K562 (cell line): ENCODE measurements at regions not wholly inside any gene's neighbourhood (a gene's known extent, or its start where the extent isn't known, plus 50 kb on each side); places are given as distances from the start of the nearest gene placed in this dataset.

Experiments used
- ATAC-seq: fragments of 200-7000 bp; cut with Tn5 transposase; 3 replicates; pipeline ENCODE4 v1.9.1; 2020; ENCODE audit warnings: moderate library complexity
- BruUV-seq: library from RNA; stranded (reverse); fragments of 400-500 nt; replicated peaks from 2 replicates; lab custom pipeline; 2021; lab: Mats Ljungman, UMichigan
- CTCF ChIA-PET: fragments of 300-600 bp; formaldehyde crosslinking; extraction: SDS; loops from one replicate; lab custom pipeline; 2021; ENCODE audit warnings: low intra/inter-chr PET ratio; lab: Yijun Ruan, JAX
- POLR2A ChIA-PET: fragments of 300-600, 350-650 bp; sonication (Branson Sonifier 250); formaldehyde crosslinking; extraction: SDS; loops from one replicate; lab custom pipeline; 2021; ENCODE audit warnings: antibody characterized with exemption, inconsistent platforms; lab: Yijun Ruan, JAX
- DNase-seq, 4 experiments: peaks; one replicate each; pipeline versions ENCODE4 v3.0.0 to v3.0.0-alpha.2; 2011 to 2018; ENCODE audit warnings: low spot score in 3 of 4, mixed read lengths in 3 of 4; ENCODE audit errors: extremely low read depth in 1 of 4
- FAIRE-seq: peaks from 2 replicates; lab custom pipeline; 2011; peaks lifted over from hg19 to GRCh38; lab: Jason Lieb, UNC
- H2AFZ ChIP-seq: 2 replicates; pipeline ENCODE4 v1.6.0; 2011; ENCODE audit warnings: low read depth, low read length, control low read depth, inconsistent platforms
- H3K27ac ChIP-seq: fragments of 200-600 bp; 3 replicates; pipeline ENCODE4 v1.8.0; 2011; ENCODE audit warnings: low read depth, mild to moderate bottlenecking, control low read depth, inconsistent platforms, low read length, moderate library complexity, mixed read lengths; ENCODE audit errors: extremely low read depth
- H3K27me3 ChIP-seq, 2 experiments: fragments of 300-600 bp in 1 of 2; 2 replicates in 1 of 2; 3 replicates in 1 of 2; pipeline versions ENCODE4 v1.6.0 to v1.8.0; 2011; ENCODE audit warnings: inconsistent platforms in 2 of 2, low read length in 2 of 2, mild to moderate bottlenecking in 1 of 2, mixed read lengths in 1 of 2, moderate library complexity in 1 of 2; ENCODE audit not compliant: control insufficient read depth in 2 of 2, insufficient read depth in 2 of 2
- H3K36me3 ChIP-seq: fragments of 300-600 bp; 3 replicates; pipeline ENCODE4 v1.8.0; 2011; ENCODE audit warnings: mild to moderate bottlenecking, low read length, inconsistent platforms; ENCODE audit not compliant: control insufficient read depth, insufficient read depth
- H3K4me1 ChIP-seq, 2 experiments: fragments of 200-600 bp in 1 of 2; replicated peaks in 1 of 2; 2 replicates in 1 of 2; 3 replicates in 1 of 2; pipeline versions ENCODE4 v1.5.1 to v1.8.0; 2011; ENCODE audit warnings: inconsistent platforms in 2 of 2, low read length in 2 of 2, mild to moderate bottlenecking in 1 of 2, mixed read lengths in 1 of 2, moderate library complexity in 1 of 2; ENCODE audit not compliant: control insufficient read depth in 2 of 2, insufficient read depth in 2 of 2
- H3K4me2 ChIP-seq: 2 replicates; pipeline ENCODE4 v1.6.1; 2011; ENCODE audit warnings: low read length, control low read depth, inconsistent platforms, mixed read lengths; ENCODE audit not compliant: insufficient read depth
- H3K4me3 ChIP-seq: fragments of 200-600 bp; sonication (generic), shearing (Covaris generic); 2 replicates; pipeline ENCODE4 v1.5.1; 2016; ENCODE audit warnings: control low read depth, inconsistent platforms
- H3K79me2 ChIP-seq: fragments of 200-600 bp; 3 replicates; pipeline ENCODE4 v1.8.0; 2011; ENCODE audit warnings: low read length, inconsistent platforms; ENCODE audit not compliant: control insufficient read depth, insufficient read depth
- H3K9ac ChIP-seq, 2 experiments: 2 replicates each; pipeline versions ENCODE4 v1.6.0 to v1.6.1; 2011; ENCODE audit warnings: low read depth in 2 of 2, low read length in 2 of 2, control low read depth in 1 of 2, inconsistent platforms in 1 of 2, mild to moderate bottlenecking in 1 of 2, mixed read lengths in 1 of 2; ENCODE audit not compliant: insufficient read depth in 1 of 2
- H3K9me1 ChIP-seq: one replicate; pipeline ENCODE4 v1.6.0; 2011; ENCODE audit warnings: inconsistent platforms, mild to moderate bottlenecking, low read length, moderate library complexity; ENCODE audit not compliant: control insufficient read depth, insufficient read depth
- H3K9me3 ChIP-seq: replicated peaks from 2 replicates; pipeline ENCODE4 v1.5.1; 2011; ENCODE audit warnings: low read depth, low read length, inconsistent platforms; ENCODE audit not compliant: control insufficient read depth, insufficient read depth
- H4K20me1 ChIP-seq: replicated peaks from 2 replicates; pipeline ENCODE4 v1.6.1; 2011; ENCODE audit warnings: low read length, inconsistent platforms, mixed read lengths; ENCODE audit not compliant: control insufficient read depth, insufficient read depth
- AFF1 ChIP-seq, 2 experiments: fragments of 450-650 bp; IDR thresholded peaks; 2 replicates each; pipeline ENCODE4 v1.6.1; 2018; ENCODE audit warnings: mild to moderate bottlenecking in 2 of 2, low read depth in 1 of 2; ENCODE audit not compliant: partially characterized antibody in 2 of 2
- GMEB1 ChIP-seq: fragments of 250-450 bp; sonication (Bioruptor Pico); IDR thresholded peaks from 2 replicates; pipeline ENCODE4 v1.4.0; 2020; ENCODE audit warnings: mild to moderate bottlenecking
- KDM5B ChIP-seq: fragments of 200-600 bp; sonication (generic); IDR thresholded peaks from 2 replicates; pipeline ENCODE4 v1.6.1; 2012; ENCODE audit warnings: low read depth, mild to moderate bottlenecking, moderate library complexity, low read length, control low read depth, inconsistent platforms; ENCODE audit not compliant: insufficient replicate concordance
- KLF16 ChIP-seq: IDR thresholded peaks from 2 replicates; pipeline ENCODE4 v1.6.1; 2016; ENCODE audit warnings: antibody characterized with exemption
- NBN ChIP-seq: fragments of 450-650 bp; IDR thresholded peaks from 2 replicates; pipeline ENCODE4 v1.6.1; 2016; ENCODE audit warnings: low read depth, mild to moderate bottlenecking
- PTBP1 ChIP-seq: fragments of 200-400 bp; formaldehyde crosslinking; IDR thresholded peaks from 2 replicates; pipeline ENCODE4 v1.6.1; 2017; ENCODE audit warnings: low read depth, low read length
- PTRF ChIP-seq: fragments of 450-650 bp; IDR thresholded peaks from 2 replicates; pipeline ENCODE4 v1.6.1; 2016; ENCODE audit warnings: mild to moderate bottlenecking, missing genetic modification characterization, missing compliant biosample characterization
- SRSF9 ChIP-seq: fragments of 200-400 bp; formaldehyde crosslinking; IDR thresholded peaks from 2 replicates; pipeline ENCODE4 v1.6.1; 2017; ENCODE audit warnings: low read depth, low read length, borderline replicate concordance
- WGBS: fragments of 100-300 bp; shearing (Covaris generic); methylation state at CpG from one replicate; pipeline ENCODE4 v1.1.6; 2016; ENCODE audit warnings: low coverage, mixed read lengths; ENCODE audit not compliant: insufficient coverage; ENCODE audit errors: missing lambda C conversion rate; 5-methylcytosine and 5-hydroxymethylcytosine counted together
- in situ Hi-C: fragments of 300-500 bp; cut with MboI; formaldehyde crosslinking; loops from 4 replicates; pipeline ENCODE4 v1.15.0; 2018; ENCODE audit warnings: inconsistent platforms, mixed read lengths
- intact Hi-C: fragments of 100-400 bp; cut with micrococcal nuclease; formaldehyde crosslinking; loops from 2 replicates; pipeline ENCODE4 v1.14.2; 2022
- TF ChIP-seq, protein P1 (sequence below): fragments of 450-650 bp; IDR thresholded peaks from 2 replicates; pipeline ENCODE4 v1.7.0; 2016; ENCODE audit warnings: borderline replicate concordance
- TF ChIP-seq, protein P2 (sequence below): sonication (generic); formaldehyde crosslinking; IDR thresholded peaks from 2 replicates; pipeline ENCODE4 v1.8.1; 2023; ENCODE audit warnings: mild to moderate bottlenecking, missing genetic modification reagents

- 0% methylated on average over 3 of the region's 3 CpGs for WGBS
- CTCF ChIA-PET, result no interaction called here
Observed at GRCh38 chr11:23490557-23491235, 630.4 kb upstream of the CCDC179 start.

More at GRCh38 chr11:23490557-23491235, 630.4 kb upstream of the CCDC179 start:
- no peaks in the 10 kb centered on the region for H3K9me3 ChIP-seq
- H3K4me2 ChIP-seq, result no peak overlapping the region
- no peak overlapping the region for H3K4me3 ChIP-seq
- no peaks in the 10 kb centered on the region for H3K36me3 ChIP-seq
- H3K9ac ChIP-seq, result no peak overlapping the region
- ATAC-seq (no peak), DNase-seq (no peak), FAIRE-seq (no peak)
- H3K4me1 ChIP-seq, result no peaks in the 10 kb centered on the region
- no peaks in the 10 kb centered on the region for H3K9me1 ChIP-seq
- H2AFZ ChIP-seq, result no peak overlapping the region
- intact Hi-C loops (no loop called here), in situ Hi-C loops (no loop called here)
- no peak overlapping the region for H3K27ac ChIP-seq
- H3K79me2 ChIP-seq, result no peaks in the 10 kb centered on the region
- POLR2A ChIA-PET, result no interaction called here
- no TSS peak for BruUV-seq
- H3K27me3 ChIP-seq, result no peaks in the 10 kb centered on the region
- TF ChIP-seq KDM5B, result no peak
- TF ChIP-seq, protein P1, sequence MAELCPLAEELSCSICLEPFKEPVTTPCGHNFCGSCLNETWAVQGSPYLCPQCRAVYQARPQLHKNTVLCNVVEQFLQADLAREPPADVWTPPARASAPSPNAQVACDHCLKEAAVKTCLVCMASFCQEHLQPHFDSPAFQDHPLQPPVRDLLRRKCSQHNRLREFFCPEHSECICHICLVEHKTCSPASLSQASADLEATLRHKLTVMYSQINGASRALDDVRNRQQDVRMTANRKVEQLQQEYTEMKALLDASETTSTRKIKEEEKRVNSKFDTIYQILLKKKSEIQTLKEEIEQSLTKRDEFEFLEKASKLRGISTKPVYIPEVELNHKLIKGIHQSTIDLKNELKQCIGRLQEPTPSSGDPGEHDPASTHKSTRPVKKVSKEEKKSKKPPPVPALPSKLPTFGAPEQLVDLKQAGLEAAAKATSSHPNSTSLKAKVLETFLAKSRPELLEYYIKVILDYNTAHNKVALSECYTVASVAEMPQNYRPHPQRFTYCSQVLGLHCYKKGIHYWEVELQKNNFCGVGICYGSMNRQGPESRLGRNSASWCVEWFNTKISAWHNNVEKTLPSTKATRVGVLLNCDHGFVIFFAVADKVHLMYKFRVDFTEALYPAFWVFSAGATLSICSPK, result no peak
- TF ChIP-seq SRSF9, result no peak
- TF ChIP-seq NBN, result no peak
- no peak for TF ChIP-seq GMEB1 (CRISPR knock-in tag)
- TF ChIP-seq, protein P2, sequence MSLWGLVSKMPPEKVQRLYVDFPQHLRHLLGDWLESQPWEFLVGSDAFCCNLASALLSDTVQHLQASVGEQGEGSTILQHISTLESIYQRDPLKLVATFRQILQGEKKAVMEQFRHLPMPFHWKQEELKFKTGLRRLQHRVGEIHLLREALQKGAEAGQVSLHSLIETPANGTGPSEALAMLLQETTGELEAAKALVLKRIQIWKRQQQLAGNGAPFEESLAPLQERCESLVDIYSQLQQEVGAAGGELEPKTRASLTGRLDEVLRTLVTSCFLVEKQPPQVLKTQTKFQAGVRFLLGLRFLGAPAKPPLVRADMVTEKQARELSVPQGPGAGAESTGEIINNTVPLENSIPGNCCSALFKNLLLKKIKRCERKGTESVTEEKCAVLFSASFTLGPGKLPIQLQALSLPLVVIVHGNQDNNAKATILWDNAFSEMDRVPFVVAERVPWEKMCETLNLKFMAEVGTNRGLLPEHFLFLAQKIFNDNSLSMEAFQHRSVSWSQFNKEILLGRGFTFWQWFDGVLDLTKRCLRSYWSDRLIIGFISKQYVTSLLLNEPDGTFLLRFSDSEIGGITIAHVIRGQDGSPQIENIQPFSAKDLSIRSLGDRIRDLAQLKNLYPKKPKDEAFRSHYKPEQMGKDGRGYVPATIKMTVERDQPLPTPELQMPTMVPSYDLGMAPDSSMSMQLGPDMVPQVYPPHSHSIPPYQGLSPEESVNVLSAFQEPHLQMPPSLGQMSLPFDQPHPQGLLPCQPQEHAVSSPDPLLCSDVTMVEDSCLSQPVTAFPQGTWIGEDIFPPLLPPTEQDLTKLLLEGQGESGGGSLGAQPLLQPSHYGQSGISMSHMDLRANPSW, result no peak
- no peak for TF ChIP-seq KLF16
- no peak for TF ChIP-seq PTBP1
- no peak for TF ChIP-seq AFF1 (IDR thresholded peaks at IDR 0.05; ENCODE audit: low read depth in 1 of 2, partially characterized antibody in 2 of 2)
- TF ChIP-seq PTRF (tag), result no peak
- TF ChIP-seq, all 486 proteins: peak for 0
- H4K20me1 ChIP-seq, result no peaks in the 10 kb centered on the region
